8988T (cell line): ENCODE measurements at regions not wholly inside any gene's neighbourhood (a gene's known extent, or its start where the extent isn't known, plus 50 kb on each side); places are given as distances from the start of the nearest gene placed in this dataset.
A peak's percentile ranks its signal among the peaks of the same experiment; 100 is the strongest.

Source experiments
- DNase-seq: peaks from one replicate; pipeline ENCODE4 v3.0.0; 2011

GRCh38 chr11:123253223-123253622 is 58.2 kb upstream of the CLMP start:
- DNase-seq, result no peak

- no peak for DNase-seq
These were observed 56.8 kb upstream of the CLMP start for GRCh38 chr11:123251657-123252344.

GRCh38 chr11:123250892-123251656 is 56.0 kb upstream of the CLMP start:
- no peak for DNase-seq

GRCh38 chr11:123249354-123249753 is 54.3 kb upstream of the CLMP start:
- no peak for DNase-seq

GRCh38 chr11:123247813-123248379 is 52.8 kb upstream of the CLMP start:
- no peak for DNase-seq

- no peak for DNase-seq
These were observed 52.4 kb upstream of the CLMP start for GRCh38 chr11:123247496-123247799.

GRCh38 chr11:123246749-123247495 is 51.9 kb upstream of the CLMP start:
- peak; percentile 69 for DNase-seq

- no peak for DNase-seq
These were observed 50.5 kb upstream of the CLMP start for GRCh38 chr11:123245567-123245966.
